AG04450 (cell line): ENCODE measurements at regions not wholly inside any gene's neighbourhood (a gene's known extent, or its start where the extent isn't known, plus 50 kb on each side); places are given as distances from the start of the nearest gene placed in this dataset.

Experiments used
- CTCF ChIA-PET: fragments of 300-600, 350-600 bp; formaldehyde crosslinking; extraction: SDS; loops from one replicate; lab custom pipeline; 2022; ENCODE audit warnings: antibody characterized with exemption, inconsistent platforms; lab: Charles Lee
- POLR2A ChIA-PET: fragments of 350-600 bp; formaldehyde crosslinking; extraction: SDS; loops from one replicate; lab custom pipeline; 2021; ENCODE audit warnings: antibody characterized with exemption, inconsistent platforms; lab: Yijun Ruan, JAX
- DNase-seq: peaks from one replicate; pipeline ENCODE4 v3.0.0-alpha.2; 2011; ENCODE audit warnings: low read depth, low spot score
- H3K27ac ChIP-seq: one replicate; pipeline ENCODE4 v1.5.1; 2012; ENCODE audit warnings: low read depth, low read length, control low read depth
- H3K27me3 ChIP-seq: one replicate; pipeline ENCODE4 v1.6.0; 2012; ENCODE audit warnings: low read length; ENCODE audit not compliant: control insufficient read depth, insufficient read depth
- H3K4me3 ChIP-seq: 2 replicates; pipeline ENCODE4 v1.5.1; 2011; ENCODE audit warnings: mild to moderate bottlenecking, low read depth, low read length, control low read depth
- H3K9me3 ChIP-seq: 2 replicates; pipeline ENCODE4 v1.5.1; 2012; ENCODE audit warnings: low read length; ENCODE audit not compliant: control insufficient read depth, insufficient read depth
- TF ChIP-seq, protein P1 (sequence below): IDR thresholded peaks from 2 replicates; pipeline ENCODE4 v1.5.1; 2011; ENCODE audit warnings: low read depth, low read length, control low read depth, inconsistent platforms

DNA sequence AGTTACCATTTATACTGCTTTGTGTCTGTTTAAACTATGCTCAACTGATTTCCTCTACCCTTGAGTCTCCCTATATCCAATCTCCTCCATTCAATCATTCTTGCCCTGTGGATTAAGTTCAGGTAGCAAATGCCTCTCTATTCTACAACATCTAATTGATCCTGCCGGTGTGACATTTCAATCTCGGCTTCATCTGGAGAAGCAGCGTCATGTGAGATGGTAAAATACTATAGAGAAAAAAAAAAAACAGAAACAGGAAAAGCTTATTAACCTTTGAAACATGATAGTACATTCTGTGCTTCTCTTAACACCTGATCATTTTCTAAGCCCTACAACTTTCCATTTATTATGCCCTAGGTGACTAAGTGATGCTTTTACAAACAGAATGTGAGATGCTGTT is 89.4 kb downstream of the KCTD12 start:
- POLR2A ChIA-PET, result no interaction called here
- Histone ChIP-seq H3K4me3 (no peak overlapping the region), H3K27me3 (no peaks in the 10 kb centered on the region), H3K27ac (no peak overlapping the region), H3K9me3 (no peaks in the 10 kb centered on the region)
- CTCF ChIA-PET, result interaction anchor here (1.8 kb wide), 1 partner anchor 128 kb away, joined by 4 read pairs; no protein-coding TSS in a partner anchor
- DNase-seq, result no peak
- TF ChIP-seq, protein P1, sequence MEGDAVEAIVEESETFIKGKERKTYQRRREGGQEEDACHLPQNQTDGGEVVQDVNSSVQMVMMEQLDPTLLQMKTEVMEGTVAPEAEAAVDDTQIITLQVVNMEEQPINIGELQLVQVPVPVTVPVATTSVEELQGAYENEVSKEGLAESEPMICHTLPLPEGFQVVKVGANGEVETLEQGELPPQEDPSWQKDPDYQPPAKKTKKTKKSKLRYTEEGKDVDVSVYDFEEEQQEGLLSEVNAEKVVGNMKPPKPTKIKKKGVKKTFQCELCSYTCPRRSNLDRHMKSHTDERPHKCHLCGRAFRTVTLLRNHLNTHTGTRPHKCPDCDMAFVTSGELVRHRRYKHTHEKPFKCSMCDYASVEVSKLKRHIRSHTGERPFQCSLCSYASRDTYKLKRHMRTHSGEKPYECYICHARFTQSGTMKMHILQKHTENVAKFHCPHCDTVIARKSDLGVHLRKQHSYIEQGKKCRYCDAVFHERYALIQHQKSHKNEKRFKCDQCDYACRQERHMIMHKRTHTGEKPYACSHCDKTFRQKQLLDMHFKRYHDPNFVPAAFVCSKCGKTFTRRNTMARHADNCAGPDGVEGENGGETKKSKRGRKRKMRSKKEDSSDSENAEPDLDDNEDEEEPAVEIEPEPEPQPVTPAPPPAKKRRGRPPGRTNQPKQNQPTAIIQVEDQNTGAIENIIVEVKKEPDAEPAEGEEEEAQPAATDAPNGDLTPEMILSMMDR, result no peak

DNA sequence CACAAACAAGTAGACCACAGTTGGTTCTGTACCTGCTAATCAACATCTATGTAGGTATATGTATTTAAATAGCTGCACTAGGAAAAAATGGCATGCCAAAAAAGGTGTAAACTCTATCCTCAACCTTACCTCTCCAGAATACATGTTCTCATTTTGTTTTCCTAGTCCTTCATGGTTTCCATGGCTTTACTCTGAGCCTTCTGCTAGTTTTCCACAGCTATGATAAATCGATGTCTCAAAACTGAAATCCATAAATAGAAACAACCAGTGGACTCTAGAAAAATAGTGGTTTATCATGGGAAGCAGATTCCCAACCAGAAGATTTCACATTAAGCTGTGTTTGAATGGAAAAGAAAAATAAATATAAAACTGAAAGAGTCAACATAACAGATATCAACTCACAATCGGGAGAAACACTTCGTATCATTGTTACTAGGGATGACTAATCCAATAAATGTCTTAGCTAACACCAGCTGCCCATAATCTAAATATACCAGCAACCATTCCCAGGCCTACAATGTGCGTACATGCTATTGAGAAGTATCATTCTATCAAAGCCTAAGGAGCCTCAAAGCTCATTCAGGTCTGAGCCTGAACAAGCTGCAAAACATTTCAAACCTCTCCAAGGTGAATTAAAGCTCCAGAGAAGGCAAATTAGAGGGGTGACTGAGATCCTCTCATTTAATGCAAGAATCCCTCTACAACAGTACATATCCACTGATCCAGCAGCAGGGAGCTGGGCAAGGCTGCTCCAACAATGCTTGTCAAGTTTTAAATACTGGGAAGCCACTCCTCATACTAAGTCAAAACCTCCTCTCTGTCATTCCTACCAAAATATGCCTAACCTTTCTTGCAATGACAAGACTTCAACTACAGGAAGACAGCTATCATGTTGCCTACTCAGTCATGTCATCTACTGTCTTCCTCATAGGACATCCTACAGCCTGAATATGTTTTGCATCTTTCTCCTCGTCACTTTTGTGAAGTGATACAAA is 90.2 kb downstream of the KCTD12 start:
- no peak overlapping the region for H3K4me3 ChIP-seq
- ChIA-PET POLR2A (no interaction called here), CTCF (interaction anchor here (1.8 kb wide), 1 partner anchor 127 kb away, joined by 4 read pairs; no protein-coding TSS in a partner anchor)
- no peak for DNase-seq
- no peak overlapping the region for H3K27ac ChIP-seq
- TF ChIP-seq, protein P1, result no peak
- H3K27me3 ChIP-seq, result no peaks in the 10 kb centered on the region
- no peaks in the 10 kb centered on the region for H3K9me3 ChIP-seq

DNA sequence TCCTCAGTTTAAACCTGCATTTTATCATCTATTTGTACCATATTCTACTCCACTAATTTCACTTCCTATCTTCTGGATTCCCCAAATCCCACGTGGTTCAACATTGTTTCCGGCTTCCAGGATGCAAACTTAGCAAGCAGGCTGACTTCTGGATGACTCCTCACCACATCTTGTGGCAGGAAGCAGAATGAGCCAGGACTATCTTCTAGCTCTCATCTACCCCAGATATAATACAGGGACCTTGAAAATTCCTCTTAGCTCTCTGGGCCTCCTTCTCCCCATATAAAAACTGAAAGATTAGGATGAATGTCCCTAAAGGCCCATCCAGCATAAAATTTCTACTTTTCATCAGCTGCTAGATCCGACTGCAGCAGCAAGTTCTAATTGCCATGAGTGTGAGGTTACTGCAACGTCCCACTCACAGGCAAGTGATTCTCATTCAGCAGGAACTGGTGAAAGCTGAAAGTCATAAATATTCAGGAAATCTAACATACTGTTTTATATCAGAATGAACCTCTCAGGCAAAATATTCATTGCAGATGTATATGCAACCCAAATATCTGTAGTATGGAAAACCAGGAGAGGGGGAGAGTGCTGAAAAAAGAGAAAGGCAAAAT is 93.4 kb downstream of the KCTD12 start:
- ChIA-PET POLR2A (no interaction called here), CTCF (no interaction called here)
- Histone ChIP-seq H3K27ac (no peak overlapping the region), H3K4me3 (no peak overlapping the region), H3K27me3 (no peaks in the 10 kb centered on the region), H3K9me3 (no peaks in the 10 kb centered on the region)
- DNase-seq, result no peak
- TF ChIP-seq, protein P1, result no peak

DNA sequence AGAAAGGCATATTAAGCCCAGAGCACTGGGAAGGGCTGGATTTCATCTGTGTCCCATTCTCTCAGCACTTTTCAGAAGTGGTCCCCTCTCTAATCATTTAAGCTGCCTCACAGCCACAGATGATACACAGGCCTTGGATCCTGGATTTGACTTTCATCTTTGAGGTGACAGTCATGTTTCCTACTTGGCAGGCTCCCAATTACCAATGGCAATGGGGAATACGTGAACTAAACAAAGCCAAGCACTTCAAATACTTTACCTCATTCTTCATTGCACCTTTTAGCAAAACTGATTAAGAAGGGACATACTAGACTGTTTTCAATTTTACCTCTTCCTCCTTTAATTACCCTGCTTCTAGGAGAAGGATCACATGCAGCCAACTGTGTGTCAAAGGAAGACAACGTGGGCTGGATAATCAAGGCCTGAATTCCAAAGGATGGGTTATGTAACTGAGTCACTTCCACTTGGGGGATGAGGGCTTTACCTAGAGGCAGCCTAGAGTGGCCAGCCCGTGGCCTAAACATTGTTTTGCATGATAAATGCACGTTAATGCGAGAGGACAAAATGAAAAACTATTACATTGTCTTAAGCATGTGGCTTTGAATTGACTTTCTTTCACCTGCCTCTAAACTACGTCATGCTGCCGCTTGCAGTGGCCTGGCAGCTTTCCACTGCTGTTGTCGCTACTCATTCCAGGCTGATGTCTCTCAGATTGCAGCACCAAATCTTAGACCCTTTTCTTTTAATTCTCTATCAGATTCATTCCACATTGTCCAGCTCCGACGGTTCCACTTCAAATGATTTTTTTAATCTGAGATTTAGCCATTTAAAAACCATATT is 95.0 kb downstream of the KCTD12 start:
- H3K9me3 ChIP-seq, result no peaks in the 10 kb centered on the region
- no peak overlapping the region for H3K27ac ChIP-seq
- ChIA-PET CTCF (no interaction called here), POLR2A (no interaction called here)
- TF ChIP-seq, protein P1, result no peak
- H3K27me3 ChIP-seq, result no peaks in the 10 kb centered on the region
- no peak overlapping the region for H3K4me3 ChIP-seq
- no peak for DNase-seq
